ENCODE measurements at regions not wholly inside any gene's neighbourhood (a gene's known extent, or its start where the extent isn't known, plus 50 kb on each side); places are given as distances from the start of the nearest gene placed in this dataset.

- peaks cover 0 to 1% of the 10 kb centered on the region in 2 donors for H3K9me3 ChIP-seq (ENCODE audit: control insufficient read depth in 2 of 2, insufficient read depth in 1 of 2, low read length in 1 of 2)
- no peaks in the 10 kb centered on the region for H3K36me3 ChIP-seq (ENCODE audit: control insufficient read depth in 2 of 2, insufficient read depth in 2 of 2, low read length in 1 of 2)
- no peak overlapping the region for H3K27ac ChIP-seq (ENCODE audit: low read depth in 1 of 2, low read length in 1 of 2)
- no peaks in the 10 kb centered on the region for H3K4me1 ChIP-seq (ENCODE audit: control insufficient read depth in 2 of 2, insufficient read depth in 2 of 2, low read length in 2 of 2)
- H3K4me3 ChIP-seq (ENCODE audit: low read length in 2 of 2): no peak overlapping the region
- DNase-seq (ENCODE audit: low read depth in 6 of 9, low spot score in 9 of 9): no peak
- 34% methylated on average over 2 of the region's 2 CpGs for WGBS
- peaks cover 6 to 20% of the 10 kb centered on the region in 2 donors for H3K27me3 ChIP-seq (ENCODE audit: control insufficient read depth in 2 of 2, insufficient read depth in 1 of 2, low read length in 1 of 2)
These were observed 102.0 kb downstream of the SOX9 start for GRCh38 chr17:72222661-72223380.

DNA sequence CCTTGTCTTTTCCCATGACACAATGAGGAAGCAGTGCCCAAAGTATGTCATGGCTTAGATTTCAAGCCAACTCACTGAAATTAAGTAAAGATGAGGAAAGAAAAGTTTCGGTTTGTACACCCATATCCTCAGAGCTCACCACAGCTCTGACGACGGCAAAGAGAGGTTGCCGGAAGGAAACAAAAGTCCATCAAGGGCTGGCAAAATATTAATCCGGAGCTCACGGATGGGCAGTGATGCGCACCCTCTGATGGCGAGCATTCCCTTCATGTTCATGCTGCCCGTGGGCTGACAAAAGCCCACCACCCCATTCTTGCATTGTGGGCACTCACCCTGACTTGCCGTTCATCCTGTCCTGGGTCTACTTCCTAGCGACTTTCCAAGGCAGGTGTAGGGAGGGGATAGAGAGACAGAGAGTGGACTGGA, 103.1 kb downstream of the SOX9 start:
- H3K27me3 ChIP-seq (ENCODE audit: control insufficient read depth in 2 of 2, insufficient read depth in 1 of 2, low read length in 1 of 2): peaks cover 6 to 16% of the 10 kb centered on the region in 2 donors
- peaks cover 0 to 1% of the 10 kb centered on the region in 2 donors for H3K9me3 ChIP-seq (ENCODE audit: control insufficient read depth in 2 of 2, insufficient read depth in 1 of 2, low read length in 1 of 2)
- H3K4me3 ChIP-seq (ENCODE audit: low read length in 2 of 2): no peak overlapping the region
- WGBS: 93% methylated on average over 11 of the region's 11 CpGs
- no peak overlapping the region for H3K27ac ChIP-seq (ENCODE audit: low read depth in 1 of 2, low read length in 1 of 2)
- H3K4me1 ChIP-seq (ENCODE audit: control insufficient read depth in 2 of 2, insufficient read depth in 2 of 2, low read length in 2 of 2): no peaks in the 10 kb centered on the region
- H3K36me3 ChIP-seq (ENCODE audit: control insufficient read depth in 2 of 2, insufficient read depth in 2 of 2, low read length in 1 of 2): no peaks in the 10 kb centered on the region
- DNase-seq (ENCODE audit: low read depth in 6 of 9, low spot score in 9 of 9): no peak

DNA sequence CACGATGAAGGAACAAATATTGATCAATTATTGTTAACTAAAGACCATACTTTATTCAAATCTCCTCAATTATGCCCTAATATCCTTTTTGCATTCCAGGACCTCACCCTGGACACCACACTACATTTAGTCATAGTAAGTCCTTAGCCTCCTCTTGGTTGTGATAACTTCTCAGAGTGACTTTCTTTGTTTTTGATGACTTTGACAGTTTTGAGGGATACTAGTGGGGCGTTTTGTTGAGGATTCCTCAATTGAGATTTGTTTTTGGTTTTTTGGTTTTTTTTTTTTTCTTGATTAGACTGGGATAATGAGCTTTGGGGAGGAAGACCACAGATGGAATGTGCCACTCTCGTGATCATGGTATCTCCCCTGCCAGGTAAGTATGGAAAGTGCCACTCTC, 105.5 kb downstream of the SOX9 start:
- no peak overlapping the region for H3K27ac ChIP-seq (ENCODE audit: low read depth in 1 of 2, low read length in 1 of 2)

GRCh38 chr17:72233986-72234385, 113.2 kb downstream of the SOX9 start:
- H3K4me1 ChIP-seq (ENCODE audit: control insufficient read depth in 2 of 2, insufficient read depth in 2 of 2, low read length in 2 of 2): no peaks in the 10 kb centered on the region
- 81% methylated on average over 3 of the region's 3 CpGs for WGBS
- DNase-seq (ENCODE audit: low read depth in 6 of 9, low spot score in 9 of 9): no peak
- H3K9me3 ChIP-seq (ENCODE audit: control insufficient read depth in 2 of 2, insufficient read depth in 1 of 2, low read length in 1 of 2): no peaks in the 10 kb centered on the region
- no peak overlapping the region for H3K4me3 ChIP-seq (ENCODE audit: low read length in 2 of 2)
- H3K27me3 ChIP-seq (ENCODE audit: control insufficient read depth in 2 of 2, insufficient read depth in 1 of 2, low read length in 1 of 2): no peaks in the 10 kb centered on the region
- no peak overlapping the region for H3K27ac ChIP-seq (ENCODE audit: low read depth in 1 of 2, low read length in 1 of 2)
- H3K36me3 ChIP-seq (ENCODE audit: control insufficient read depth in 2 of 2, insufficient read depth in 2 of 2, low read length in 1 of 2): no peaks in the 10 kb centered on the region

More for the DNA sequence above, 105.5 kb downstream of the SOX9 start:
- H3K27me3 ChIP-seq (ENCODE audit: control insufficient read depth in 2 of 2, insufficient read depth in 1 of 2, low read length in 1 of 2): no peaks in the 10 kb centered on the region
- H3K9me3 ChIP-seq (ENCODE audit: control insufficient read depth in 2 of 2, insufficient read depth in 1 of 2, low read length in 1 of 2): no peaks in the 10 kb centered on the region
- DNase-seq (ENCODE audit: low read depth in 6 of 9, low spot score in 9 of 9): no peak
- H3K4me1 ChIP-seq (ENCODE audit: control insufficient read depth in 2 of 2, insufficient read depth in 2 of 2, low read length in 2 of 2): no peaks in the 10 kb centered on the region
- no peaks in the 10 kb centered on the region for H3K36me3 ChIP-seq (ENCODE audit: control insufficient read depth in 2 of 2, insufficient read depth in 2 of 2, low read length in 1 of 2)
- H3K4me3 ChIP-seq (ENCODE audit: low read length in 2 of 2): no peak overlapping the region
- WGBS: 94% methylated on average over 3 of the region's 3 CpGs

- no peak for DNase-seq (ENCODE audit: low read depth in 6 of 9, low spot score in 9 of 9)
- Histone ChIP-seq H3K27ac (ENCODE audit: low read depth in 1 of 2, low read length in 1 of 2) (no peak overlapping the region), H3K4me1 (ENCODE audit: control insufficient read depth in 2 of 2, insufficient read depth in 2 of 2, low read length in 2 of 2) (no peaks in the 10 kb centered on the region), H3K4me3 (ENCODE audit: low read length in 2 of 2) (no peak overlapping the region), H3K27me3 (ENCODE audit: control insufficient read depth in 2 of 2, insufficient read depth in 1 of 2, low read length in 1 of 2) (no peaks in the 10 kb centered on the region), H3K36me3 (ENCODE audit: control insufficient read depth in 2 of 2, insufficient read depth in 2 of 2, low read length in 1 of 2) (no peaks in the 10 kb centered on the region), H3K9me3 (ENCODE audit: control insufficient read depth in 2 of 2, insufficient read depth in 1 of 2, low read length in 1 of 2) (no peaks in the 10 kb centered on the region)
- 79% methylated on average over 5 of the region's 5 CpGs for WGBS
These were observed 114.2 kb downstream of the SOX9 start for GRCh38 chr17:72234985-72235384.

DNA sequence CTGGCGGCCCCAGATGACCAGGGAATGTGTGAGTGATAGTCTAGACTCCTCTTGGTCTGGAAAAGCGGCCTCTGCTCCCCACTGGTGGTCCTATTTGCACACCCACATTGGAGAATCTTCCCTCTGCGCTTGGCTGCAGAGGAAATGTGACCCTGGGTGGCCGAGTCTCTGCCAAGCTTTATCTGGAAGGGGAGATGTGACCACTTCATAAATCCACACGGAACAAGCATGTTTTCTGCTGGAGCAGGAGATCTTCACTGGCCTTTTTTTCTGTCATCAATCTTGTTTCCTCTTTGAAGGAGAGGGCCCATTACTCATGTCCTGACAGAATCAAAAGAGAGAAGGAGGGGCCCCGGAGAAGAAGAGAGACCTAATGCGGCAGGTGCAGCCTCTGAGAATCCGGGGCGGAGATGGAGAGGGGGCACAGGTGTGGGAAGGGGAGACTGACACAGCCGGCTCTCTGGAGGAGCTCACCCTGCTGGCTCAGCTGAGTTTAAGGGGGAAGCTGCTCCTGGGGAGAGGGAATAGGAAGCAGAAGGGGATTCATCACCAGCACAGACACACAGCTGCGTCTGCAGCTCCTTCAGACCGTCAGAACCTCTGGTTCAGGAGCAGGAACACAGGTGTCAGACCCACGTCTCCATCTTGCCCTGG, 116.3 kb downstream of the SOX9 start:
- WGBS: 32% methylated on average over 13 of the region's 13 CpGs
- Histone ChIP-seq H3K9me3 (ENCODE audit: control insufficient read depth in 2 of 2, insufficient read depth in 1 of 2, low read length in 1 of 2) (no peaks in the 10 kb centered on the region), H3K36me3 (ENCODE audit: control insufficient read depth in 2 of 2, insufficient read depth in 2 of 2, low read length in 1 of 2) (no peaks in the 10 kb centered on the region), H3K27me3 (ENCODE audit: control insufficient read depth in 2 of 2, insufficient read depth in 1 of 2, low read length in 1 of 2) (no peaks in the 10 kb centered on the region), H3K4me3 (ENCODE audit: low read length in 2 of 2) (no peak overlapping the region), H3K4me1 (ENCODE audit: control insufficient read depth in 2 of 2, insufficient read depth in 2 of 2, low read length in 2 of 2) (no peaks in the 10 kb centered on the region), H3K27ac (ENCODE audit: low read depth in 1 of 2, low read length in 1 of 2) (no peak overlapping the region)
- DNase-seq (ENCODE audit: low read depth in 6 of 9, low spot score in 9 of 9): no peak

GRCh38 chr17:72238157-72238673, 117.4 kb downstream of the SOX9 start:
- H3K27me3 ChIP-seq (ENCODE audit: control insufficient read depth in 2 of 2, insufficient read depth in 1 of 2, low read length in 1 of 2): no peaks in the 10 kb centered on the region
- WGBS: 94% methylated on average over 10 of the region's 10 CpGs
- H3K36me3 ChIP-seq (ENCODE audit: control insufficient read depth in 2 of 2, insufficient read depth in 2 of 2, low read length in 1 of 2): no peaks in the 10 kb centered on the region
- no peak overlapping the region for H3K4me3 ChIP-seq (ENCODE audit: low read length in 2 of 2)
- no peaks in the 10 kb centered on the region for H3K4me1 ChIP-seq (ENCODE audit: control insufficient read depth in 2 of 2, insufficient read depth in 2 of 2, low read length in 2 of 2)
- H3K27ac ChIP-seq (ENCODE audit: low read depth in 1 of 2, low read length in 1 of 2): no peak overlapping the region
- DNase-seq (ENCODE audit: low read depth in 6 of 9, low spot score in 9 of 9): no peak
- no peaks in the 10 kb centered on the region for H3K9me3 ChIP-seq (ENCODE audit: control insufficient read depth in 2 of 2, insufficient read depth in 1 of 2, low read length in 1 of 2)

- peaks cover 0 to 6% of the 10 kb centered on the region in 2 donors for H3K9me3 ChIP-seq (ENCODE audit: control insufficient read depth in 2 of 2, insufficient read depth in 1 of 2, low read length in 1 of 2)
- no peak overlapping the region for H3K27ac ChIP-seq (ENCODE audit: low read depth in 1 of 2, low read length in 1 of 2)
- no peaks in the 10 kb centered on the region for H3K36me3 ChIP-seq (ENCODE audit: control insufficient read depth in 2 of 2, insufficient read depth in 2 of 2, low read length in 1 of 2)
- WGBS: 92% methylated on average over 5 of the region's 5 CpGs
- H3K4me1 ChIP-seq (ENCODE audit: control insufficient read depth in 2 of 2, insufficient read depth in 2 of 2, low read length in 2 of 2): no peaks in the 10 kb centered on the region
- DNase-seq (ENCODE audit: low read depth in 6 of 9, low spot score in 9 of 9): no peak
- H3K4me3 ChIP-seq (ENCODE audit: low read length in 2 of 2): no peak overlapping the region
- H3K27me3 ChIP-seq (ENCODE audit: control insufficient read depth in 2 of 2, insufficient read depth in 1 of 2, low read length in 1 of 2): no peaks in the 10 kb centered on the region
These were observed 118.7 kb downstream of the SOX9 start for GRCh38 chr17:72239548-72239947.

- no peaks in the 10 kb centered on the region for H3K27me3 ChIP-seq (ENCODE audit: control insufficient read depth in 2 of 2, insufficient read depth in 1 of 2, low read length in 1 of 2)
- H3K4me1 ChIP-seq (ENCODE audit: control insufficient read depth in 2 of 2, insufficient read depth in 2 of 2, low read length in 2 of 2): no peaks in the 10 kb centered on the region
- H3K36me3 ChIP-seq (ENCODE audit: control insufficient read depth in 2 of 2, insufficient read depth in 2 of 2, low read length in 1 of 2): no peaks in the 10 kb centered on the region
- H3K4me3 ChIP-seq (ENCODE audit: low read length in 2 of 2): no peak overlapping the region
- WGBS: 87% methylated on average over 3 of the region's 3 CpGs
- no peak overlapping the region for H3K27ac ChIP-seq (ENCODE audit: low read depth in 1 of 2, low read length in 1 of 2)
- H3K9me3 ChIP-seq (ENCODE audit: control insufficient read depth in 2 of 2, insufficient read depth in 1 of 2, low read length in 1 of 2): peaks cover 0 to 6% of the 10 kb centered on the region in 2 donors
- no peak for DNase-seq (ENCODE audit: low read depth in 6 of 9, low spot score in 9 of 9)
These were observed 119.5 kb downstream of the SOX9 start for GRCh38 chr17:72240333-72240732.

Data from thymus (tissue), 11 donors.